ENCODE measurements at regions not wholly inside any gene's neighbourhood (a gene's known extent, or its start where the extent isn't known, plus 50 kb on each side); places are given as distances from the start of the nearest gene placed in this dataset.

- no peak for TF ChIP-seq RAD21 (IDR thresholded peaks at IDR 0.05; ENCODE audit: low read depth)
- TF ChIP-seq, protein P1, sequence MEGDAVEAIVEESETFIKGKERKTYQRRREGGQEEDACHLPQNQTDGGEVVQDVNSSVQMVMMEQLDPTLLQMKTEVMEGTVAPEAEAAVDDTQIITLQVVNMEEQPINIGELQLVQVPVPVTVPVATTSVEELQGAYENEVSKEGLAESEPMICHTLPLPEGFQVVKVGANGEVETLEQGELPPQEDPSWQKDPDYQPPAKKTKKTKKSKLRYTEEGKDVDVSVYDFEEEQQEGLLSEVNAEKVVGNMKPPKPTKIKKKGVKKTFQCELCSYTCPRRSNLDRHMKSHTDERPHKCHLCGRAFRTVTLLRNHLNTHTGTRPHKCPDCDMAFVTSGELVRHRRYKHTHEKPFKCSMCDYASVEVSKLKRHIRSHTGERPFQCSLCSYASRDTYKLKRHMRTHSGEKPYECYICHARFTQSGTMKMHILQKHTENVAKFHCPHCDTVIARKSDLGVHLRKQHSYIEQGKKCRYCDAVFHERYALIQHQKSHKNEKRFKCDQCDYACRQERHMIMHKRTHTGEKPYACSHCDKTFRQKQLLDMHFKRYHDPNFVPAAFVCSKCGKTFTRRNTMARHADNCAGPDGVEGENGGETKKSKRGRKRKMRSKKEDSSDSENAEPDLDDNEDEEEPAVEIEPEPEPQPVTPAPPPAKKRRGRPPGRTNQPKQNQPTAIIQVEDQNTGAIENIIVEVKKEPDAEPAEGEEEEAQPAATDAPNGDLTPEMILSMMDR (IDR thresholded peaks at IDR 0.05 in 2 of 3, conservative IDR thresholded peaks at IDR 0.05 in 1 of 3; ENCODE audit: borderline replicate concordance in 1 of 3, insufficient read depth in 1 of 3, low read depth in 2 of 3, low read length in 2 of 3), result no peak
Observed at GRCh38 chr10:36581237-36581636, 544.2 kb upstream of the ANKRD30A start.
